A673 (cell line): ENCODE measurements at regions not wholly inside any gene's neighbourhood (a gene's known extent, or its start where the extent isn't known, plus 50 kb on each side); places are given as distances from the start of the nearest gene placed in this dataset.

Source experiments
- CTCF ChIP-seq: fragments of 300-800, 200-600 bp; sonication (generic); conservative IDR thresholded peaks from 2 replicates; pipeline ENCODE4 v1.5.1; 2017; ENCODE audit warnings: low read depth, mild to moderate bottlenecking, antibody characterized with exemption, low read length, moderate library complexity, mixed read lengths
- EZH2 ChIP-seq: fragments of 200-600 bp; sonication (generic); IDR thresholded peaks from 2 replicates; pipeline ENCODE4 v1.6.1; 2017; ENCODE audit warnings: borderline replicate concordance, low read depth, mild to moderate bottlenecking, mixed read lengths, antibody characterized with exemption, low read length; ENCODE audit not compliant: poor library complexity, severe bottlenecking

GRCh38 chr2:191476901-191477300 lies 201.0 kb upstream of the NABP1 start:
- TF ChIP-seq CTCF (no peak), EZH2 (no peak)
